LoVo (cell line): ENCODE measurements at regions not wholly inside any gene's neighbourhood (a gene's known extent, or its start where the extent isn't known, plus 50 kb on each side); places are given as distances from the start of the nearest gene placed in this dataset.
"Not testable (repeated sequence)": the region's sequence is repeated elsewhere in the genome, so short reads cannot be mapped to it uniquely, and the experiment has no call there.

Source experiments
- DNase-seq: peaks from one replicate; pipeline ENCODE4 v3.0.0-alpha.2; 2016; ENCODE audit warnings: low spot score

GRCh38 chr16:63922560-63922959 is 1199.3 kb downstream of the CDH11 start:
- DNase-seq: no peak

- DNase-seq: no peak
Measured at GRCh38 chr16:63921737-63922295, 1200.0 kb downstream of the CDH11 start.

- DNase-seq: no peak
Measured at GRCh38 chr16:63913290-63913689, 1208.6 kb downstream of the CDH11 start.

- DNase-seq: no peak
Measured at GRCh38 chr16:63907251-63907650, 1214.6 kb downstream of the CDH11 start.

GRCh38 chr16:63904930-63905329 is 1216.9 kb downstream of the CDH11 start:
- no peak for DNase-seq

GRCh38 chr16:63904182-63904581 is 1217.7 kb downstream of the CDH11 start:
- no peak for DNase-seq

- DNase-seq: no peak
Measured at GRCh38 chr16:63896383-63897109, 1225.3 kb downstream of the CDH11 start.

- no peak for DNase-seq
Measured at GRCh38 chr16:63890723-63891122, 1231.1 kb downstream of the CDH11 start.

- no peak for DNase-seq
Measured at GRCh38 chr16:63890081-63890480, 1231.8 kb downstream of the CDH11 start.

GRCh38 chr16:63883091-63883490 is 1238.8 kb downstream of the CDH11 start:
- no peak for DNase-seq

GRCh38 chr16:63882576-63882975 is 1239.3 kb downstream of the CDH11 start:
- DNase-seq: no peak

- DNase-seq: no peak
Measured at GRCh38 chr16:63880948-63881347, 1240.9 kb downstream of the CDH11 start.

GRCh38 chr16:63877401-63877800 is 1244.5 kb downstream of the CDH11 start:
- DNase-seq: no peak

GRCh38 chr16:63876103-63876502 is 1245.8 kb downstream of the CDH11 start:
- DNase-seq: no peak

GRCh38 chr16:63860700-63861099 is 1261.2 kb downstream of the CDH11 start:
- DNase-seq: not testable (repeated sequence)

GRCh38 chr16:63856537-63856936 is 1265.3 kb downstream of the CDH11 start:
- DNase-seq: no peak

- no peak for DNase-seq
Measured at GRCh38 chr16:63850979-63851378, 1270.9 kb downstream of the CDH11 start.

- no peak for DNase-seq
Measured at GRCh38 chr16:63841271-63841670, 1280.6 kb downstream of the CDH11 start.

- DNase-seq: no peak
Measured at GRCh38 chr16:63830061-63830460, 1291.8 kb downstream of the CDH11 start.

- DNase-seq: no peak
Measured at GRCh38 chr16:63822818-63823217, 1299.0 kb downstream of the CDH11 start.

- DNase-seq: no peak
Measured at GRCh38 chr16:63816276-63816675, 1305.6 kb downstream of the CDH11 start.

GRCh38 chr16:63813862-63814261 is 1308.0 kb downstream of the CDH11 start:
- DNase-seq: no peak

- no peak for DNase-seq
Measured at GRCh38 chr16:63808730-63809129, 1313.1 kb downstream of the CDH11 start.
